Upper lobe of left lung (tissue), 6 donors: ENCODE measurements at regions not wholly inside any gene's neighbourhood (a gene's known extent, or its start where the extent isn't known, plus 50 kb on each side); places are given as distances from the start of the nearest gene placed in this dataset.
"Not testable (repeated sequence)": the region's sequence is repeated elsewhere in the genome, so short reads cannot be mapped to it uniquely, and the experiment has no call there.

Experiments
- ATAC-seq, 2 donors: fragments of 200-7000 bp; cut with Tn5 transposase; one replicate each; pipeline ENCODE4 v1.9.1; 2022; ENCODE audit warnings: mild to moderate bottlenecking in 2 of 2, moderate library complexity in 2 of 2; ENCODE audit not compliant: low FRiP score in 2 of 2
- DNase-seq, 2 donors: peaks; one replicate each; pipeline ENCODE4 v3.0.0-alpha.2; 2019 to 2020
- H3K27ac ChIP-seq, 4 donors: fragments of 200-600 bp; sonication (generic); one replicate each; pipeline ENCODE4 v1.5.1; 2016 to 2019
- H3K27me3 ChIP-seq, 4 donors: fragments of 200-600 bp; sonication (generic); one replicate each; pipeline ENCODE4 v1.5.1; 2017 to 2019
- H3K36me3 ChIP-seq, 4 donors: fragments of 200-600 bp; sonication (generic); one replicate each; pipeline ENCODE4 v1.5.1; 2016 to 2019
- H3K4me1 ChIP-seq, 4 donors: fragments of 200-600 bp; sonication (generic); one replicate each; pipeline ENCODE4 v1.5.1; 2018 to 2019
- H3K4me3 ChIP-seq, 4 donors: fragments of 200-600 bp; sonication (generic); one replicate each; pipeline ENCODE4 v1.5.1; 2017 to 2019; ENCODE audit warnings: mild to moderate bottlenecking in 2 of 4, moderate library complexity in 1 of 4
- H3K9me3 ChIP-seq, 4 donors: fragments of 200-600 bp; sonication (generic); one replicate each; pipeline ENCODE4 v1.5.1; 2018 to 2019
- EP300 ChIP-seq, 4 donors: sonication (generic); formaldehyde crosslinking; IDR thresholded peaks; one replicate each; pipeline ENCODE4 v1.5.1; 2017; ENCODE audit warnings: antibody characterized with exemption in 4 of 4, control low read depth in 2 of 4
- POLR2A ChIP-seq, 4 donors: fragments of 450-650 bp; IDR thresholded peaks; one replicate each; pipeline ENCODE4 v1.5.1; 2016 to 2017; ENCODE audit warnings: antibody characterized with exemption in 4 of 4, mild to moderate bottlenecking in 2 of 4
- POLR2AphosphoS5 ChIP-seq, 2 donors: sonication (generic); formaldehyde crosslinking; IDR thresholded peaks; one replicate each; pipeline ENCODE4 v1.5.1; 2017; ENCODE audit warnings: antibody characterized with exemption in 2 of 2
- WGBS, 2 donors: methylation state at CpG; one replicate each; pipeline ENCODE4 v1.1.5; 2017 to 2018; 5-methylcytosine and 5-hydroxymethylcytosine counted together
- TF ChIP-seq, protein P1 (sequence below), 6 experiments: fragments of 450-650 bp in 4 of 6; fragments of 200-600 bp in 2 of 6; sonication (generic) in 2 of 6; IDR thresholded peaks; one replicate each; pipeline ENCODE4 v1.5.1; 2016 to 2019; ENCODE audit warnings: antibody characterized with exemption in 6 of 6
- donor health status: DM: no; HTN: no; CAD: no; lungs with moderate emphysema.
- donor health status: DM: no; HTN: yes; CAD: no; lungs with severe emphysema.

DNA sequence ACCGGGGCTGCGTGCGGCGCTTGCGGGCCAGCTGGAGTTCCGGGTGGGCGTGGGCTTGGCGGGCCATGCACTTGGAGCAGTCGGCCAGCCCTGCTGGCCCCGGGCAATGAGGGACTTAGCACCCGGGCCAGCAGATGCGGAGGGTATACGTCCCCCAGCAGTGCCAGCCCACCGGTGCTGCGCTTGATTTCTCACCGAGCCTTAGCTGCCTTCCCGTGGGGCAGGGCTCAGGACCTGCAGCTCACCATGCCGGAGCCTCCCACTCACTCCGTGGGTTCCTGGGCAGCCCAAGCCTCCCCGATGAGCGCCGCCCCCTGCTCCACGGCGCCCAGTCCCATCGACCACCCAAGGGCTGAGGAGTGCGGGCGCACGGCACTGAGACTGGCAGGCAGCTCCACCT lies 51.4 kb upstream of the INPP4B start:
- not testable (repeated sequence) for H3K4me3 ChIP-seq, H3K36me3 ChIP-seq, H3K4me1 ChIP-seq, H3K9me3 ChIP-seq, H3K27ac ChIP-seq, ATAC-seq, H3K27me3 ChIP-seq
- 89 to 94% methylated on average over 21 to 28 of the region's 28 CpGs for WGBS, 2 donors
- DNase-seq = peak in 1 of 2 donors; percentile 50

DNA sequence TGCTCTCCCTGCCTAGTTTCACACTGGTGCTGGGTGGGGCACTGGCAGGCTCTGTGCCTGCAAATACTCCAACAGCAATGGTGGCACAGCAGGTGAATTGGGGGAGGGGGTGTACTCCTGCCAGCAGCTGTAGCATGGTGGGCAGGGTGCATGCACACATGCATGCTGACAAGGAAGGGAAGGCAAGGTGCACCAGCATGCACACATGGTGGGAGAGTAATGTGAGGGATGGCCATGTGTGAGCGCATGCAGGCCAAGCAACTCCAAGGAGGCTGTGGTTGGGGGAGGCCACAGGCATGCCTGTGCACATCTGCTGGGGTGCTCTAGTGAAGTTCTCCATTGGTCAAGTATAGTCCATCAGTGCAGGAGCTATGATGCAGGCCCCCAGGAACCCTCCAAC lies 54.5 kb upstream of the INPP4B start:
- TF ChIP-seq, protein P1, sequence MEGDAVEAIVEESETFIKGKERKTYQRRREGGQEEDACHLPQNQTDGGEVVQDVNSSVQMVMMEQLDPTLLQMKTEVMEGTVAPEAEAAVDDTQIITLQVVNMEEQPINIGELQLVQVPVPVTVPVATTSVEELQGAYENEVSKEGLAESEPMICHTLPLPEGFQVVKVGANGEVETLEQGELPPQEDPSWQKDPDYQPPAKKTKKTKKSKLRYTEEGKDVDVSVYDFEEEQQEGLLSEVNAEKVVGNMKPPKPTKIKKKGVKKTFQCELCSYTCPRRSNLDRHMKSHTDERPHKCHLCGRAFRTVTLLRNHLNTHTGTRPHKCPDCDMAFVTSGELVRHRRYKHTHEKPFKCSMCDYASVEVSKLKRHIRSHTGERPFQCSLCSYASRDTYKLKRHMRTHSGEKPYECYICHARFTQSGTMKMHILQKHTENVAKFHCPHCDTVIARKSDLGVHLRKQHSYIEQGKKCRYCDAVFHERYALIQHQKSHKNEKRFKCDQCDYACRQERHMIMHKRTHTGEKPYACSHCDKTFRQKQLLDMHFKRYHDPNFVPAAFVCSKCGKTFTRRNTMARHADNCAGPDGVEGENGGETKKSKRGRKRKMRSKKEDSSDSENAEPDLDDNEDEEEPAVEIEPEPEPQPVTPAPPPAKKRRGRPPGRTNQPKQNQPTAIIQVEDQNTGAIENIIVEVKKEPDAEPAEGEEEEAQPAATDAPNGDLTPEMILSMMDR (IDR thresholded peaks at IDR 0.05) = no peak
- TF ChIP-seq POLR2AphosphoS5 (IDR thresholded peaks at IDR 0.05) (no peak), POLR2A (IDR thresholded peaks at IDR 0.05) (no peak), EP300 (IDR thresholded peaks at IDR 0.05) (no peak)
- Histone ChIP-seq H3K27me3 (no peaks in the 10 kb centered on the region), H3K4me1 (no peaks in the 10 kb centered on the region), H3K36me3 (no peaks in the 10 kb centered on the region), H3K27ac (no peak overlapping the region), H3K4me3 (no peak overlapping the region), H3K9me3 (no peaks in the 10 kb centered on the region)
- ATAC-seq (peak in 1 of 2 donors; percentile 21), DNase-seq (no peak)
- 100% methylated on average over 1 of the region's 1 CpG for WGBS, 2 donors

DNA sequence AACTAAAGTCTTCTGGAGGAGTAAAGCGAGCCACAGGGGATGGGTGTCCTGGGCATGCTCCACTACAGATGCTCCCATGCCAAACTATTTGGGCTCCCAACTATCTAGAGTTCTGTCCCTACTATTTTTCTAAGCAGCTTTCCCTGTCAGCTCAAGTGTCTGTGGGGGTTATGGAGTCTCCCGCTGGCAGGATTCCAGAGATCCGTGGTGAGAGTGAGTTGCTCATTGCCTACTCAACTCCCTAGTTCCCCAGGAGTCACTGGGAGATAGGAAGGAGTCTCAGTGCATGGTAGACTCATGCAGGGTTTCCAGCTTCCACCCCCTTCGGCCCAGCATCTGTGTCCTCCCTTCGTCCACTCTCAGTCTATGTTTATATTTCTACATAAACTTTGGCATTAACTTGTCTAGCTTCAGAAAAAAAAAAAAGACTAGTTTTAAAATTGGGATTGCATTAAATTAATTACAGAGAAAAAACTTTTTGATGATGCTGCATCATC lies 55.1 kb upstream of the INPP4B start:
- TF ChIP-seq POLR2AphosphoS5 (IDR thresholded peaks at IDR 0.05) (no peak), EP300 (IDR thresholded peaks at IDR 0.05) (no peak), POLR2A (IDR thresholded peaks at IDR 0.05) (no peak)
- TF ChIP-seq, protein P1 (IDR thresholded peaks at IDR 0.05) = no peak
- ATAC-seq (no peak), DNase-seq (no peak)

DNA sequence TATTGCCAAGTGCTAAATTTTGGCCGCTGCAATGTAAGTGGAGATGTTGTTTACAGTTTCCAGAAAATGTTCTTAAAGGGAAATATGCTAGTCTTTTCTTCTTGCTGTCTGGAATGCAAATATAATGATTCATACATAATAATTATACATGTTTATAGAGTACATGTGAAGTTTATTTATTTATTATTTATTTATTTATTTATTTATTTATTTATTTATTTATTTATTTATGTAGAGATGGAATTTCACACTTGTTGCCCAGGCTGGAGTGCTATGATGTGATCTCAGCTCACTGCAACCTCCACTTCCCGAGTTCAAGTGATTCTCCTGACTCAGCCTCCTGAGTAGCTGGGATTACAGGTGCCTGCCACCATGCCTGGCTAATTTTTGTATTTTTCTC lies 57.5 kb upstream of the INPP4B start:
- ATAC-seq, H3K27ac ChIP-seq, H3K36me3 ChIP-seq, H3K27me3 ChIP-seq, H3K4me3 ChIP-seq, DNase-seq, H3K9me3 ChIP-seq, H3K4me1 ChIP-seq: not testable (repeated sequence)
- 76 to 91% methylated on average over 2 of the region's 2 CpGs for WGBS, 2 donors

More for the DNA sequence above, 55.1 kb upstream of the INPP4B start:
- Histone ChIP-seq H3K27ac (no peak overlapping the region), H3K4me3 (no peak overlapping the region), H3K9me3 (no peaks in the 10 kb centered on the region), H3K4me1 (no peaks in the 10 kb centered on the region), H3K36me3 (no peaks in the 10 kb centered on the region), H3K27me3 (no peaks in the 10 kb centered on the region)
- WGBS, 2 donors = 62 to 63% methylated on average over 5 of the region's 5 CpGs

DNA sequence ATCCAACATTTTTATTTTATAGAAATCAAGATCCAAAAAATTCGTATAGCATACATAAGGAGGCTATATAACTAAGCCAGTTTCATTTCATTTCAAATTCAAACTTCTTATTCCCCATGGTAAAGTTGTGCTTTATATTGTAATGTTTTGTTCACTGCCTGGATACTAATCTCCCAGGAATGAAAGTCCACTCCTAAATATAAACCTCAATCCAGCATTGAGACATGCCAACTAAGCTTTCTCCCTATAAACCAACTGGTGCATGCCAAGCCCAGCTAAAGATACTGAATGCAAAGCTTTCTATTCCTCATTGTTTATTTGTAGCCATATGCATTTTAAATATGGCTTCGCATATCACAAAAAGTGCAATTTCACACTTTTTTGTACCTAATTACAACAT lies 63.8 kb upstream of the INPP4B start:
- H3K27me3 ChIP-seq = no peaks in the 10 kb centered on the region
- no peak overlapping the region for H3K4me3 ChIP-seq
- TF ChIP-seq POLR2AphosphoS5 (IDR thresholded peaks at IDR 0.05) (no peak), EP300 (IDR thresholded peaks at IDR 0.05) (no peak), POLR2A (IDR thresholded peaks at IDR 0.05) (no peak)
- TF ChIP-seq, protein P1 (IDR thresholded peaks at IDR 0.05) = no peak
- no peak for DNase-seq
- no peaks in the 10 kb centered on the region for H3K9me3 ChIP-seq
- 73 to 80% methylated on average over 2 of the region's 2 CpGs for WGBS, 2 donors
- H3K27ac ChIP-seq = no peak overlapping the region
- ATAC-seq = no peak
- H3K4me1 ChIP-seq = no peaks in the 10 kb centered on the region
- H3K36me3 ChIP-seq = no peaks in the 10 kb centered on the region

DNA sequence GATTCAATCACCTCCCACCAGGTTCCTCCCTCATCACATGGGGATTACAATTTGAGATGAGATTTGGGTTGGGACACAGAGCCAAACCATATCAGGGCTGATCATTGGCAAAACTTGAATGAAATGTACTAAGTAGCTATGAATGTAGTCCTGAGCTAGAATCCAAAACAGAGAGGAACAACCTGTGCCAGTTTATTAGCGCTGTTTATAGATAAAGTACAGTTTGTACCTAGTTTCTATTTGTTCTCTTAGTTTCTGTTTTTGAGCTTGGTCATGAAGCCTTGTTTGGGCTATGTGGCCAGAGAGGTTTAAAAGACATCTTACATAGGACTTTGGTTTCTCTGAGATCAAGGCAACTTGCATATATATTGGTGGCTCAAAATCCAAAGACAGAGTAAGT lies 66.9 kb upstream of the INPP4B start:
- TF ChIP-seq POLR2A (IDR thresholded peaks at IDR 0.05) (no peak), EP300 (IDR thresholded peaks at IDR 0.05) (no peak), POLR2AphosphoS5 (IDR thresholded peaks at IDR 0.05) (no peak)
- TF ChIP-seq, protein P1 (IDR thresholded peaks at IDR 0.05) = no peak
- no peak overlapping the region for H3K27ac ChIP-seq
- no peak for ATAC-seq

More for the DNA sequence above, 66.9 kb upstream of the INPP4B start:
- H3K4me3 ChIP-seq = no peak overlapping the region
- H3K36me3 ChIP-seq = no peaks in the 10 kb centered on the region
- 92 to 96% methylated on average over 1 of the region's 1 CpG for WGBS, 2 donors
- H3K9me3 ChIP-seq = no peaks in the 10 kb centered on the region
- no peaks in the 10 kb centered on the region for H3K27me3 ChIP-seq
- no peaks in the 10 kb centered on the region for H3K4me1 ChIP-seq
- no peak for DNase-seq
